OCI-LY7 (cell line): ENCODE measurements at regions not wholly inside any gene's neighbourhood (a gene's known extent, or its start where the extent isn't known, plus 50 kb on each side); places are given as distances from the start of the nearest gene placed in this dataset.

ENCODE experiments used
- EZH2phosphoT487 ChIP-seq: fragments of 200-600 bp; sonication (generic); IDR thresholded peaks from 2 replicates; pipeline ENCODE4 v1.6.1; 2018; ENCODE audit warnings: low read depth, borderline replicate concordance, mild to moderate bottlenecking, mixed run types, antibody characterized with exemption, low read length, moderate library complexity, mixed read lengths
- TF ChIP-seq, protein P1 (sequence below): fragments of 200-600 bp; sonication (generic); conservative IDR thresholded peaks from 2 replicates; pipeline ENCODE4 v1.5.1; 2014; ENCODE audit warnings: mild to moderate bottlenecking, antibody characterized with exemption, low read length, moderate library complexity, mixed read lengths

DNA sequence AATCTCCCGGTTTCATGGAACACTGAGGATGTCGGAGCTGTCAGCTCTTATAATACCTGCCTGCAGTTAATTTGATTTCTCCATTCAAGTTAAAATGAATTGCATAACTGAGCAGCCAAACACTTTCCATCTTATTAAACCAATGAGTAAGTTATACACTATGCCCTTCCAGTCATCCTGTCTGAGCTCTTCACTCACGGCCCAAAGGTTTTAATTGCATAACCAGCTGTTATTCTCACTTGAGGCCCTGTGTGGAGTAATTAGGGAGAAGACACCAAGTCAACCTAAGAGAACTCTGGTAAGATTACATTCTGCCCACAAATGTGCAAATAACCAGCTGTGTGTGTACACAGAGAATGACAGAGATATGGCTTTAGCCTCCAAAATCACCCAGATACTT, 303.5 kb downstream of the TBC1D4 start:
- TF ChIP-seq, protein P1, sequence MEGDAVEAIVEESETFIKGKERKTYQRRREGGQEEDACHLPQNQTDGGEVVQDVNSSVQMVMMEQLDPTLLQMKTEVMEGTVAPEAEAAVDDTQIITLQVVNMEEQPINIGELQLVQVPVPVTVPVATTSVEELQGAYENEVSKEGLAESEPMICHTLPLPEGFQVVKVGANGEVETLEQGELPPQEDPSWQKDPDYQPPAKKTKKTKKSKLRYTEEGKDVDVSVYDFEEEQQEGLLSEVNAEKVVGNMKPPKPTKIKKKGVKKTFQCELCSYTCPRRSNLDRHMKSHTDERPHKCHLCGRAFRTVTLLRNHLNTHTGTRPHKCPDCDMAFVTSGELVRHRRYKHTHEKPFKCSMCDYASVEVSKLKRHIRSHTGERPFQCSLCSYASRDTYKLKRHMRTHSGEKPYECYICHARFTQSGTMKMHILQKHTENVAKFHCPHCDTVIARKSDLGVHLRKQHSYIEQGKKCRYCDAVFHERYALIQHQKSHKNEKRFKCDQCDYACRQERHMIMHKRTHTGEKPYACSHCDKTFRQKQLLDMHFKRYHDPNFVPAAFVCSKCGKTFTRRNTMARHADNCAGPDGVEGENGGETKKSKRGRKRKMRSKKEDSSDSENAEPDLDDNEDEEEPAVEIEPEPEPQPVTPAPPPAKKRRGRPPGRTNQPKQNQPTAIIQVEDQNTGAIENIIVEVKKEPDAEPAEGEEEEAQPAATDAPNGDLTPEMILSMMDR: no peak
- TF ChIP-seq EZH2phosphoT487: no peak
